HG02642 (cell line): ENCODE measurements at regions not wholly inside any gene's neighbourhood (a gene's known extent, or its start where the extent isn't known, plus 50 kb on each side); places are given as distances from the start of the nearest gene placed in this dataset.
"Not testable (repeated sequence)": the region's sequence is repeated elsewhere in the genome, so short reads cannot be mapped to it uniquely, and the experiment has no call there.

Source experiments
- ATAC-seq: cut with Tn5 transposase; IDR thresholded peaks from one replicate; pipeline ENCODE4 v1.9.1; 2021; ENCODE audit warnings: mild to moderate bottlenecking; ENCODE audit not compliant: unreplicated experiment, poor library complexity

DNA sequence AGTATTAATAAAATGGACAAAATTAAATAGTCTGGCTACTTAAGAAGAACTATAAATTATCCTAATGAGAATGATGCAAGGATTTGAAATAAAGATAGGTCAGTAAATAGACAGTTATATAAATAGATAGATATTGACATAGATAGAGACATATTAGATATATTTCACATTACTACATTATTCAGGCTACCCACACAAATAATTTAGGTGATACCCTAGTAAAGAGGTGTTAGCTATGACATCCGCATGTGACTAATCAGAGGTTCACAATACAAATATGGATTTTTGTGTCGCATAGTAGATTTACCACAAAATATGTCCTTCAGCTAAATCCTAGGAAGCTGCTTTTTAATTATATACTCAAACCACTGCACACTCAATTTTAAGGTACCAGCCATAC lies 729.0 kb upstream of the ANO3 start:
- no peak for ATAC-seq

- no peak for ATAC-seq
Observed at GRCh38 chr11:25612806-25613205, 719.1 kb upstream of the ANO3 start.

GRCh38 chr11:25613451-25613850 lies 718.5 kb upstream of the ANO3 start:
- no peak for ATAC-seq

DNA sequence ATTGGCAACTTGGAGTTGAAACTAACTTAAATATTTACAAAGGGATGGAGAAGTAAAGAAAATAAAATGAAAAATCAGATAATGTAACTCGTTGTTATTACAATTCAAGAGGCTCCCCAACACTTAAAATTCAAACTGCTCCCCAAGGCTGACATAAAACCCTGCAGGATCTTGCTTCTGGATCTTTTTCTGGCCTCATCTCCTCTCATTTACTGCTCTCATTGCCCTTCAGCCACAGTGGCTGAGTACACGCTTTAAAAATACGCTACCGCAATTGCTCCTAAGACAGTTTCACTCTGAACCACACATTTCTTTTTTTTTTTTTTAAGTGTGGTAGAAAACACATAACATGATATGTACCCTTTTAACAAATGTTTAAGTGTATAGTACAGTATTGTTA lies 718.1 kb upstream of the ANO3 start:
- ATAC-seq = no peak

GRCh38 chr11:25615069-25615468 lies 716.9 kb upstream of the ANO3 start:
- no peak for ATAC-seq

DNA sequence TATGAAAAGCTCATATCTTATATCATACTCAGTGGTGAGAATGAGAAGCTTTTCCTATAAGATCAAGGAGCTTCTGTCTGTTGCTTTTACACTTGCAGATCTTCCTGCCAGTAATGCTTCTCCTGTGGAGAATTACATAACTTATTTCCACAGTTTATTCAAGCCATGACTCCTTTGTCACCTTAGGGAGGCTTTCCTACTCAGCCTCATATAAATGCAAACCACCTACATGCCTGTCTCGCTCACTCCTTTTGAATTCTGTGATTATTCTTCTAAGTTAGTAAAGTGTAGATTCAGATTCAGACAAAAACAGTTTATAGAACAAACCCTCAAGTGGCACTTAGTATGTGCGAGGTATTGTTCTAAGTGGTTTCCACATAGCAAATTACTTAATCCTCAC lies 716.1 kb upstream of the ANO3 start:
- no peak for ATAC-seq

DNA sequence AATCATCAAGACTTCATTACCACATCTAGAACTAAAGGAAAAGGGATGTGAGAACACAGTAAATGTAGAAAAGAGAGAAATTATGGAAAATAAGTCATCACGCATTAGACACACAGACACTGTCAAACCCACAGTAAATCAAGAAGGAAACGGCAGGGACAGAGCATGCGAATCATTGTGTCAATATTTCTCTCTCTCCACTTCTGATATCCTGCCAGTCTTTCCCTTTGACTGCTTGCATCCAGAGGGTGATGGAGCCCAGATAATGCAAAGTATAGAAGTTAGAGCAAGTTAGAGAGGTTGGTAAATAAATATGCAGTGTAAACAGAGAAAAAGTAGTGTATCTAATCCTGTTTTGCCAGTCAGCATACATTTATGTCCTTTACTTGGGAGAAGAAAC lies 706.8 kb upstream of the ANO3 start:
- ATAC-seq = no peak

GRCh38 chr11:25628030-25628429 lies 703.9 kb upstream of the ANO3 start:
- ATAC-seq = no peak

GRCh38 chr11:25633230-25633629 lies 698.7 kb upstream of the ANO3 start:
- no peak for ATAC-seq

- ATAC-seq = not testable (repeated sequence)
Observed at GRCh38 chr11:25649220-25649619, 682.7 kb upstream of the ANO3 start.

DNA sequence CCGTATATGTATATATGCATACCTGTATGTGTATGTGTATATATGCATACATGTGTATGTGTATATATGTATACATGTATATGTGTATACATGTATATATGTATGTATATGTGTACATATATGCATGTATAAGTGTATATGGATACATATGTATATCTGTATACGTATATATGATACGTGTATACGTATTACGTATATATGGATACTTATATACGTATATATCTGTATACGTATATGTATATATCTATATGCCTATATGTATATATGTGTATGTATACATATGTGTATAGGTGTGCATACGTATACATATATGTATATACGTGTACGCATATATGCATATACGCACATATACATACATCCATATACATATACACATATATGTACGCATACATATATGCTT lies 681.6 kb upstream of the ANO3 start:
- no peak for ATAC-seq

DNA sequence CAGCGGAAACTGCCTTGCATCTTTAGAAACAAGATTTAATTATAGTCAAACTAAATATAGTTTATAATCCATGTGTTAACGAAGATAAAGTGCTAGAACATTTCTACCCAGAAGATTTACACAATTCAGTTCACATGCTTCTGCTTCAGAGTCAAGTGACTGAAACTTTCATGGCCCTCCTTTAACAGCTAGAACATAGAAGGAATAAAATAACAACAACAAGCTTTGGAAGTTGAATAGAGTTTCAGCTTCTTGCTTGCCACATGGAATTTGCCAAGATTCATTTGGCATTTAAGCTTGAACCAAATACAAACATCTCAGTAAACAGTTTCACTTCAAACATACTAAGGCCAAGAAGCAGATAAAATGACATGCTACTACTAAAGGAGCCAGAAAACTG lies 676.3 kb upstream of the ANO3 start:
- ATAC-seq = no peak

- ATAC-seq = no peak
Observed at GRCh38 chr11:25658916-25659315, 673.0 kb upstream of the ANO3 start.

DNA sequence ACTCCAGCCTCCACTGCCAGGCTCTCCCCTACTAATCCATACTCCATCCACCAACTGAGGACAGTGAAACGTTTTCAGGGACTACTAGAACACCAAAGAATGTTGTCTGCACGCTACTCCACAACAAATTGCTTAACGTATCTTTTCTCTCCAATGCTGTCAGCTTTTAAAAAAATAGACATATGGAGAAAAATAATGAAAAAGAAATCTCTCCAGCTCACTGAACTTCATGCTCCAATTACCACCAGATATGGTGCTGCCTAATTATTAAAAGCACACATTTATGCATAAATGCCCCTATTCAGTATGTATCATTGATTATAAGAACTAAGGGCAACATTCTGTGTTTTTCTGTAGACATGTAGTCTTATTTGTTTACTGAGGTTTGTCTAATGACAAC lies 672.2 kb upstream of the ANO3 start:
- no peak for ATAC-seq

- ATAC-seq = no peak
Observed at GRCh38 chr11:25667871-25668270, 664.1 kb upstream of the ANO3 start.

DNA sequence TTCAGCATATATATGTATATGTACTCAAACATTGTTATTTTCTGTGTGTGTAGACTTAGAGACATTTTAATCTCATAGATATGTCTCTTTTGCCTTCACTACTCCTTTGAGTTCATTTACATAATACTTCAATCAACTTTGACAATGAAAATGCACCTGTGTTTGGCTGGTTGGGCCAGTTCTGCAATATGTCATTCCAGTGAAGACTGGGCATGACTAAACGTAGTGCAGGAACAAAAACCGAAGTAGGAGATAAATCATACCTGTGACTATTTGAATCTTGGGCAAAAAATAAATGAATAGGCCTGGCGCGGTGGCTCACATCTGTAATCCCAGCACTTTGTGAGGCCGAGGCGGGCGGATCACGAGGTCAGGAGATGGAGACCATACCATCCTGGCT lies 640.0 kb upstream of the ANO3 start:
- ATAC-seq = no peak

DNA sequence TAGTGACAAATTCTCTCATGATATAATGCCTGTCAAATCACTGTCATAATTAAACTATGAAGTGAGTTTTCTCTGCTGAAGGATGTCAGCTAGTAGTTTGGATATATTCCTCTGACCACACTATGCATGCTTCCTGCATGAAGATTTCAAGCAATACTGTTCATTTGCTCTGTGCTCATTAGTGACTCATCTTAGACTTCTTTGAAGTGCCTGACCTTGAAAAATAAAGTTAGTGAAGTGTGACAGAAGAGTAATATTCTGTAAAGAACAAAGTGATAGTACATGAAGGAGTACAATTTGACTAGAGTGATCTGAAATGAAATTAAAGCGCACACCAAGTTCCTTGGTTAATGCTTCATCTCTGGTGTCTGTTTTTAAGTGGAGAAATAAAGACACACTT lies 629.5 kb upstream of the ANO3 start:
- ATAC-seq = no peak

- ATAC-seq = no peak
Observed at GRCh38 chr11:25710975-25711374, 621.0 kb upstream of the ANO3 start.

DNA sequence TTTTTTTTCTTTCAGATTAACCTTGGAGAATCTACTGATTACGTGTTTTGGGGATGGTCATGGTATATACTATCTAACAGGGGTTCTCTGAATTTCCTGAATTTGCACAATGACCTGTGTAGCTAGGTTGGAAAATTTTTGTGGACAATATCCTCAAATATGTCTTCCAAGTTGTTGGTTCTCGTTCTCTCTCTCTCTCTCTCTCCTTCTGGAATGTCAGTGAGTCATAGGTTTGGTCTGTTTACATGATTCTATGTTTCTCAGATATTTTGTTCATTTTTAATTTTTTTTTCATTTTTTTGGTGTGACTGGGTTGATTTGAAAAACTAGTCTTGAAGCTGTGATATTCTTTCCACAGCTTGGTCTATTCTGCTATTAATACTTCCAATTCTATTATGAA lies 604.0 kb upstream of the ANO3 start:
- ATAC-seq = no peak

GRCh38 chr11:25730230-25730629 lies 601.7 kb upstream of the ANO3 start:
- no peak for ATAC-seq

DNA sequence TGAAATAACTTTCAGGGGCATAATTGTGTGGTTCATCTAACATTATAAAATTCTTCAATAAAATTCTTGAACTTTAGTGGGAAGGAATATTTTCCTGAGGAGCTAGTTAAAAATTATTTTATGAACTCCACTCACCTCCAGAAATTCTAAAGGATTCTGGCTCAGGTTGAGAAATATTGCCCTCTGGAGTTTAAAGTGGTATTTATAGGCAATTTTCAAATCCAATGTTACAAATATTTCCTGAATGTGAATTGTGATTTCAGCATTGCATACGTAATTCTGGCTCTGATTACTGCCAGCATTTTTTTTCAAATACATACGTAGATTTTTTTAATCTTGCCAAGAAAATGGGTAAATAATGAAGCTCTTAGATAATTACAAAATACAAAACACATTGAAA lies 598.2 kb upstream of the ANO3 start:
- no peak for ATAC-seq

GRCh38 chr11:25734591-25735211 lies 597.2 kb upstream of the ANO3 start:
- no peak for ATAC-seq

- ATAC-seq = no peak
Observed at GRCh38 chr11:25737071-25737675, 594.8 kb upstream of the ANO3 start.
